ENCODE measurements at regions not wholly inside any gene's neighbourhood (a gene's known extent, or its start where the extent isn't known, plus 50 kb on each side); places are given as distances from the start of the nearest gene placed in this dataset.

- Histone ChIP-seq H3K9me3 (ENCODE audit: control insufficient read depth, low read depth, low read length) (no peaks in the 10 kb centered on the region), H3K27me3 (ENCODE audit: insufficient read depth, low read length) (no peaks in the 10 kb centered on the region), H4K8ac (replicated peaks; ENCODE audit: insufficient read length, low read depth, low read length) (no peak overlapping the region), H3K27ac (ENCODE audit: insufficient read length, low read depth, low read length) (no peak overlapping the region), H4K20me1 (ENCODE audit: control insufficient read depth, insufficient read depth, insufficient read length) (no peaks in the 10 kb centered on the region), H3K56ac (ENCODE audit: insufficient read length, low read depth, low read length) (no peak overlapping the region), H3K14ac (ENCODE audit: insufficient read depth, low read length) (no peak overlapping the region), H3K4me1 (ENCODE audit: insufficient read depth, low read length) (no peaks in the 10 kb centered on the region), H3K23me2 (ENCODE audit: insufficient read length, low read depth, low read length, poor library complexity, severe bottlenecking) (no peaks in the 10 kb centered on the region), H3K23ac (ENCODE audit: insufficient read length, low read depth, low read length) (no peak overlapping the region), H2BK12ac (ENCODE audit: insufficient read length, low read depth, low read length) (no peak overlapping the region), H3K9ac (ENCODE audit: extremely low read depth, insufficient read length, low read length) (no peak overlapping the region), H3K4me2 (ENCODE audit: insufficient read depth, insufficient read length, low read length) (no peak overlapping the region), H3K79me2 (ENCODE audit: insufficient read depth, low read length) (no peaks in the 10 kb centered on the region), H2AFZ (ENCODE audit: low read length) (no peak overlapping the region), H2BK15ac (ENCODE audit: low read depth, low read length) (no peak overlapping the region), H2BK5ac (ENCODE audit: insufficient read length, low read length) (no peak overlapping the region), H3K4ac (ENCODE audit: low read depth, low read length) (no peak overlapping the region), H2BK20ac (ENCODE audit: low read depth, low read length, poor library complexity, severe bottlenecking) (no peak overlapping the region), H4K5ac (ENCODE audit: insufficient read length, low read depth, low read length) (no peak overlapping the region), H3T11ph (ENCODE audit: low read length) (no peak overlapping the region), H2BK120ac (ENCODE audit: low read depth, low read length, poor library complexity, severe bottlenecking) (no peak overlapping the region), H3K18ac (ENCODE audit: insufficient read length, low read depth, low read length) (no peak overlapping the region), H4K91ac (ENCODE audit: insufficient read length, low read depth, low read length) (no peak overlapping the region), H2AK5ac (ENCODE audit: insufficient read length, low read length) (no peak overlapping the region), H3K79me1 (ENCODE audit: insufficient read depth, low read depth, low read length, poor library complexity, severe bottlenecking) (no peaks in the 10 kb centered on the region)
- no peak for DNase-seq
- no CpG with 5 or more reads among the region's 1 CpG for WGBS (ENCODE audit: extremely low coverage, insufficient read length, low lambda C conversion rate)
- Mint-ChIP-seq H3K4me3 (no peak overlapping the region), H3K9me3 (no peaks in the 10 kb centered on the region), H3K4me1 (peaks cover 3 to 4% of the 10 kb centered on the region in 2 experiments; a peak in 3 of 4 replicates), H3K36me3 (ENCODE audit: insufficient read depth in 1 of 3, low read depth in 3 of 3) (no peaks in the 10 kb centered on the region), H3K27ac (no peak overlapping the region), H3K27me3 (ENCODE audit: low read depth) (no peaks in the 10 kb centered on the region; the same call in 1 of the 2 replicates)
- TF ChIP-seq, protein P1, sequence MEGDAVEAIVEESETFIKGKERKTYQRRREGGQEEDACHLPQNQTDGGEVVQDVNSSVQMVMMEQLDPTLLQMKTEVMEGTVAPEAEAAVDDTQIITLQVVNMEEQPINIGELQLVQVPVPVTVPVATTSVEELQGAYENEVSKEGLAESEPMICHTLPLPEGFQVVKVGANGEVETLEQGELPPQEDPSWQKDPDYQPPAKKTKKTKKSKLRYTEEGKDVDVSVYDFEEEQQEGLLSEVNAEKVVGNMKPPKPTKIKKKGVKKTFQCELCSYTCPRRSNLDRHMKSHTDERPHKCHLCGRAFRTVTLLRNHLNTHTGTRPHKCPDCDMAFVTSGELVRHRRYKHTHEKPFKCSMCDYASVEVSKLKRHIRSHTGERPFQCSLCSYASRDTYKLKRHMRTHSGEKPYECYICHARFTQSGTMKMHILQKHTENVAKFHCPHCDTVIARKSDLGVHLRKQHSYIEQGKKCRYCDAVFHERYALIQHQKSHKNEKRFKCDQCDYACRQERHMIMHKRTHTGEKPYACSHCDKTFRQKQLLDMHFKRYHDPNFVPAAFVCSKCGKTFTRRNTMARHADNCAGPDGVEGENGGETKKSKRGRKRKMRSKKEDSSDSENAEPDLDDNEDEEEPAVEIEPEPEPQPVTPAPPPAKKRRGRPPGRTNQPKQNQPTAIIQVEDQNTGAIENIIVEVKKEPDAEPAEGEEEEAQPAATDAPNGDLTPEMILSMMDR (conservative IDR thresholded peaks at IDR 0.05), result no peak
Observed at GRCh38 chr6:120026791-120027190, 677.2 kb upstream of the MAN1A1 start.

Measured in H9 (cell line).